ENCODE measurements at regions not wholly inside any gene's neighbourhood (a gene's known extent, or its start where the extent isn't known, plus 50 kb on each side); places are given as distances from the start of the nearest gene placed in this dataset.
A peak's percentile ranks its signal among the peaks of the same experiment; 100 is the strongest.
"Not testable (repeated sequence)": the region's sequence is repeated elsewhere in the genome, so short reads cannot be mapped to it uniquely, and the experiment has no call there.

GRCh38 chr1:245019910-245020486, 134.8 kb upstream of the KIF26B start:
- DNase-seq = no peak

GRCh38 chr1:245016700-245017099, 138.1 kb upstream of the KIF26B start:
- DNase-seq = no peak

GRCh38 chr1:245015031-245015430, 139.8 kb upstream of the KIF26B start:
- no peak for DNase-seq

- DNase-seq = no peak
These were observed 140.3 kb upstream of the KIF26B start for GRCh38 chr1:245014247-245015029.

- no peak for DNase-seq
These were observed 144.7 kb upstream of the KIF26B start for GRCh38 chr1:245010018-245010614.

GRCh38 chr1:245008761-245009160, 144.4 kb upstream of the HNRNPU start:
- DNase-seq = peak; percentile 47

- no peak for DNase-seq
These were observed 143.5 kb upstream of the HNRNPU start for GRCh38 chr1:245007852-245008251.

GRCh38 chr1:245003246-245003645, 138.9 kb upstream of the HNRNPU start:
- peak; percentile 19 for DNase-seq

- DNase-seq = no peak
These were observed 136.9 kb upstream of the HNRNPU start for GRCh38 chr1:245001252-245001651.

GRCh38 chr1:245000872-245001188, 136.5 kb upstream of the HNRNPU start:
- DNase-seq = no peak

GRCh38 chr1:244999644-245000043, 135.3 kb upstream of the HNRNPU start:
- DNase-seq = not testable (repeated sequence)

- DNase-seq = no peak
These were observed 134.5 kb upstream of the HNRNPU start for GRCh38 chr1:244998717-244999346.

GRCh38 chr1:244995602-244996400, 131.5 kb upstream of the HNRNPU start:
- no peak for DNase-seq

GRCh38 chr1:244992833-244993232, 128.5 kb upstream of the HNRNPU start:
- peak; percentile 11 for DNase-seq

GRCh38 chr1:244989813-244990212, 125.5 kb upstream of the HNRNPU start:
- DNase-seq = no peak

GRCh38 chr1:244988521-244988920, 124.2 kb upstream of the HNRNPU start:
- DNase-seq = no peak

GRCh38 chr1:244980605-244981004, 116.3 kb upstream of the HNRNPU start:
- peak; percentile 14 for DNase-seq

GRCh38 chr1:244974550-244974949, 110.2 kb upstream of the HNRNPU start:
- DNase-seq = peak; percentile 30

- DNase-seq = peak; percentile 30
These were observed 109.8 kb upstream of the HNRNPU start for GRCh38 chr1:244974106-244974505.

- DNase-seq = peak; percentile 54
These were observed 107.3 kb upstream of the HNRNPU start for GRCh38 chr1:244971552-244972216.

- DNase-seq = peak; percentile 88
These were observed 106.6 kb upstream of the HNRNPU start for GRCh38 chr1:244970744-244971551.
